HG03469 (cell line): ENCODE measurements at regions not wholly inside any gene's neighbourhood (a gene's known extent, or its start where the extent isn't known, plus 50 kb on each side); places are given as distances from the start of the nearest gene placed in this dataset.
"Not testable (repeated sequence)": the region's sequence is repeated elsewhere in the genome, so short reads cannot be mapped to it uniquely, and the experiment has no call there.

Experiments used
- ATAC-seq: cut with Tn5 transposase; IDR thresholded peaks from one replicate; pipeline ENCODE4 v1.9.1; 2021; ENCODE audit warnings: mild to moderate bottlenecking, moderate library complexity, moderate number of reproducible peaks; ENCODE audit not compliant: unreplicated experiment

DNA sequence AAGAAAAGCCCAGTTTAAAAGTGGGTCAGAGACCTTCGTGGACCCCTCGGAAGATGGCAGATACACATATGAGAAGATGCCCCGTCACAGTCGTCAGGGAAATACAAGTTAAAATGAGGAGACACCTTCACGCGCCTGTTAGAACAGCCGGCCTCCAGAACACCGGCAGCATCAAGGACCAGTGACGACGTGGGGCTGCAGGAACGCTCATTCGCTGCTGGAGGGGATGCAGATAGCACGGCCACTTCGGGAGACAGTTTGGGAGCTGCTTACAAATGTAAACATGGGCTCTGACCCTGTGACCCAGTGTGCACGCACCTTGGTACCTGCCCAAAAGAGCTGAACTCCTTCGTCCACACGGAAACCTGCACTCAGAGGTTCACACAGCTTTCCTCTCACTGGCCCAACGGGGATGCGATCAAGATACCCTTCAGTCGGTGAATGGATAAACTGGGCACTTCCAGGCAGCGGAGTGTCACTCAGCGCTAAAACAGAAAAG is 83.7 kb upstream of the CTDP1 start:
- no peak for ATAC-seq

DNA sequence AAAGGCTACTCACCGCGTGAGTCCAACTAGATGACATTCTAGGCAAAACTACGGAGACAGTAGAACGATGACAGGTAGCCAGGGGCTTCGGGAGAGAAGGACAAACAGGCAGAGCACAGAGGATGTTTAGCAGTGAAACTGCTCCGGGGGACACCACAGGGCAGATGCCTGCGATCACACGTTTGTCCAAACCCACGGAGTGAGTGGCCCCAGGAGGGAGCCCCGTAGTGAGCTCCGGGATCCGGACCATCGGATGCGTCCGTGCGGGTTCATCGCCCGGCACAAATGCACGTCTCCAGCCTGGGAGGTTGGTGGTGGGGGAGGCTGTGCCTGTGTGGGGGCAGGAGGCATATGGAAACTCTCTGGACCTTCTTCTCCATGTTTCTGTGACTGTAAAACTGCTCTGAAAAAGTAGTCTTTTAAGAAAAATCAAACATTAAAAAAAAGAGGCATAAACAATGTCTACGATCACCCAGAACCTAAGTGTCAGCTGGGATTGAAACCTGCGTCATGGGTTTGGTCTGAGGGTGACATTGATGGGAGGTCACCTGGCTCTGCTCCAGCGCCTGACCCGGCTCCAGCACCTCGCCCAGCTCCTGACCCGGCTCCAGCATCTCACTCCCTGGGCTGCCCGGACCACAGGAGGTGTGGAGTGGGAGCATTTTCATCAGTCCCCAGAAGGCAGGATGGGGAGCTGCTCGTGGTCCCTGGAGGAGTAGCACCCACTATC is 83.0 kb upstream of the CTDP1 start:
- no peak for ATAC-seq

DNA sequence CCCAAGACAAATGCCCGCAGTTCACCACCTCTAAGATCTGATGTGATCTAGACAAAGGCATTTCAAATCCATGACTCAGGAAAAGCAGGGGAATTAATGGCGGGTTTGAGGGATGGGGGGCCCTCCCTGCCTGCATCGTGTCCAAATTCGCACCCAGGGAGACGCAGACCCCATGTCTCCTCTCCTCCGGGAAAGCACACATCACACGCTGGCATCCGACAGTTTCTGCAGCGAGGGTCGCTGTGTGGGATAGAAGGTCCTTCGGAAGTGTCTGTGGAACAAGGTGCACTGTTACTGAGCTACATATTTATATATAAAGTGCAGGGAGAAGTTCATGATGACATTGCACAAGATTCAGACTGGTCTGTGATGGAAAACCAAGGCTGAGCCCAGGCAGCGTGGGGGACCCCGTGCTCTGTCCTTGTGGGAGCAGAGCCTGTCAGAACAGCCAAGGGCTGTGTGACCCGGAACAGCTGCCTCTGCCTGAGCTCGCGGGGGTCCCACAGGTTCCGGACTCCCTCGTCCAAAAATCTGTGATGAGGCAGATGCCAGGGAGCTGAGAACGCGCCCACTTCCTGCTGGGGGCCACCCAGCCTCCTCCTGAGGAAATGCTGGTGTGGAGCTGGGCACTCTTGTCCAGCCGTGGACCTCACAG is 82.3 kb upstream of the CTDP1 start:
- no peak for ATAC-seq

DNA sequence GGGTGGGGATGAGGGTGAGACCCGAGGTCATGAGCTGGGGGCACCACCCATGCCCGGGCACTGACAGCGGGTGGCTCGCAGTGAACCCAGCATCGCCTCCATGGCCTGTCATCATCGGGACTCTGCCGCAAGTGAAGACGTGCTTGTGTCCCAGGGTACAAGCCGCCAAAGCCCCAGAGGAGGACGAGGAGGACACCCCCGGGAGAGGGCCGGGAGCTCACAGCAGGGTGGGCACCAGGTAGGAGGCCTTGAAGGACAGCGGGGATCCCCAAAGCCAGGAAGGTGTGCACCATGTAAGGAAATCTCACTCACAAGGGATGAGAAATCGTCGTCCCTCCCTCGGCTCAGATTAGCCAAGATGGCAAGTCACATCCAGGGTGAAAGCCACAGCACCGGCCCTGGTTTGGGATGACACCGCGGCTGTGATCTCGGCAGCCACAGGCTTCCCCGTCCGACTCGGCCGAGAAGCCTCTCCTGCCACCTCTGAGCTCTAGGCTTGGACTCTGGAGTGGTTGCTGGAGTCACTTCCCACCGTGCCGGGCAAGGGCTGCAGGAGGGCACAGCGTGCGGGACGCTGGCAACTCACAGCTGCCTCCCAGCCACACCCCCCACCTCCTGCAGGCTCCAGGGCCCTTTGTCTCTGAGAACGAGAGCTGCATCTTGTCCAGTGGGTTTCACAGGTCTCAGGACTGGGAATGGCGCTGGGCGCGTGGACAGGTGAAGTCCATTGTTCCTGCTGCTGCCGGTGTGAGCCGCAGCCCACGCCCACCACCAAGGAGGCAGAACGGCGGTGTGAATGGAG is 81.6 kb upstream of the CTDP1 start:
- no peak for ATAC-seq

DNA sequence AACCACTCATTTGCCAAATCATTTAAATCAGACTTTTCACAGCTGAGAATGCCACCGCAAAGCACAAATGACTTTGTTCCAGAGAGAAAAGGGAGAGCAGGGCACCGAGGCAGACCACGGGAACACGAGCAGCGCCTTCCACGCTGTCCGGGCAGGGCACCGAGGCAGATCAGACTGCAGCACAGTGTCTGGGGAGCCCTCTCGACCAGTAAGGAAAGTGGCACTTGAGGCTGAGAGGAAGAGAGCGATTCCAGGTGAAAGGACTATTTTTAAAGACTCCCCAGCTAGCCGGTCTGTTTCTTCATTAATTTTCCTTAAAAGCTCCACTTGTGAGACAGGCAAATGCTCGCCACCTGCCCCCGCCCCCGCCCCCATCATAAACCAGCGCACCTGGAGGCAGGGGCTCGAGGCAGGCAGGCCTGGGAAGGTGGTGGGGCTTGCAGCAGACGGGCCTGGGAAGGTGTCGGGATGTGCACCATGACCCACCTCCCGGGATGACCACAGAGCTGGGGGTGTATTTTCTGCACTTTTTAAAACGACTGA is 80.9 kb upstream of the CTDP1 start:
- no peak for ATAC-seq

DNA sequence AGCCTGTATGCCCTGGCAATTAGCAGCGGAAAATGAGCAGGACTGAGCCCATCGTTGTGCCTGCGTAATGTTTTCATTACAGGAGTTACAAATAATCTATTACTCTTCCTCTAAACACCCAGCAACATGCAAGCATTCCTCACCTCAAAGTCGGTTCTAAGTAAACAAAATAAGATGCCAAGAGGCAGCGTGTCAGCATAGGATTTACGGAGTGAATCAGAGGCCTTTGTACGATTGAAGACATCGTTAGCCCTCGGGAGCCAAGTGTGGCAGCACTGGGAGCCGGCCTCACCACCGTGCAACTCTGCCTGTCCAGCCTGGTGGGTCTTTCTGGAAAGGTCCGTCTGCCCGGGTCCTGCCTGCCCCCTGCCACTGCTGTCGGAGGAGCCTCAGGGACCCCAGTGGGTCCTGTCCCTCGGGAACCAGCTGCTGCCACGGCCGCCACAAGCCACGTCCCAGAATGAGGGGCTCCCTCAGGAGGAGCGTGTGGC is 80.1 kb upstream of the CTDP1 start:
- ATAC-seq: no peak

DNA sequence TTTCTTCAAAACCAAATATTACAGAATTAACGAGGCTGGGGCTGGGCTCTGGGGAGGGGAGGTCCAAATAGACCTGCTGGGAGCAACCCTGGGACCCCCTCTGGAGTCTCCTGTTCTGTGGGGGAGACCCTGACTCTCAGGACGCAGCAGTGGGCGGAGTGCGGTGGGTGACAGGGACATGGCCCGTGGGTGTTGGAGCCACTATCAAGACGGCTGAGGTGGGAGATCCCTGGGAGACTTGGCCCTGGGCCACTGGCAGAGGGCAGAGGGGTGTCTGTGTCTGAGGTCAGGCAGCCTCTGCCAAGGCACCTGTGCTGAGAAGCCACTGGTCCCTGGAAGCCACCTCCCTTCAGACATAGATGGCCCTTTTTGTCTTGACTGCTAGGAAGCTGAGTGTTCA is 79.5 kb upstream of the CTDP1 start:
- no peak for ATAC-seq

DNA sequence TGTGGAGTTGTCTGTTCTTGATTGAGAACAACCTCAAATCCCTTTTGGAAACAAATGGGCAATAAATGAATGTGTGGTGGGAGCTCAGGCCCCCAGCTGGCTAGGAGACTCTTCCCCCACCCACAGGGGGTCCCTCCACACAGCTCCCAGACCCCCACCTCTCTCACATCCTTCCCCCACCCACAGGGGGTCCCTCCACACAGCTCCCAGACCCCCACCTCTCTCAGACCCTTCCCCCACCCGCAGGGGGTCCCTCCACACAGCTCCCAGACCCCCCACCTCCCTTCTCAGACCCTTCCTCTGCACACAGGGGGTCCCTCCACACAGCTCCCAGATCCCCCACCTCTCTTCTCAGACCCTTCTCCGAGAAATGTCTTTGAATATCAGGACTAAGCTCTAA is 79.0 kb upstream of the CTDP1 start:
- ATAC-seq: no peak

DNA sequence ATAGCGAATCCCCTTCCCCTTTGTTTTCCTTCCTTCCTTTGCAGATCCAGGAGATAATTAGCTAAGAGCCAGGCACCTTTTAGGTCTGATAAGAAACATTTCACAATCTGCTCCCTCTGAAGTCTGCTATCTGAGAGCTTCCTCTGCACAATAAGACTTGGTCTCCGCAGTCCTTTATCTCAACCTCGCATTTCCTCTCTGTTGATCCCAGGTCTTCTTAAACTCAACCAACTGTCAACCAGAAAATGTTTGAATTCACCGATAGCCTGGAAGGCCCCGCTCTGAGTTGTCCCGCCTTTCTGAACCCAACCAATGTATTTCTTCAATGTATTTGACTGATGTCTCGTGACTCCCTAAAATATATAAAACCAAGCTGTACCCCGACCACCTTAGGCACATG is 78.4 kb upstream of the CTDP1 start:
- no peak for ATAC-seq

DNA sequence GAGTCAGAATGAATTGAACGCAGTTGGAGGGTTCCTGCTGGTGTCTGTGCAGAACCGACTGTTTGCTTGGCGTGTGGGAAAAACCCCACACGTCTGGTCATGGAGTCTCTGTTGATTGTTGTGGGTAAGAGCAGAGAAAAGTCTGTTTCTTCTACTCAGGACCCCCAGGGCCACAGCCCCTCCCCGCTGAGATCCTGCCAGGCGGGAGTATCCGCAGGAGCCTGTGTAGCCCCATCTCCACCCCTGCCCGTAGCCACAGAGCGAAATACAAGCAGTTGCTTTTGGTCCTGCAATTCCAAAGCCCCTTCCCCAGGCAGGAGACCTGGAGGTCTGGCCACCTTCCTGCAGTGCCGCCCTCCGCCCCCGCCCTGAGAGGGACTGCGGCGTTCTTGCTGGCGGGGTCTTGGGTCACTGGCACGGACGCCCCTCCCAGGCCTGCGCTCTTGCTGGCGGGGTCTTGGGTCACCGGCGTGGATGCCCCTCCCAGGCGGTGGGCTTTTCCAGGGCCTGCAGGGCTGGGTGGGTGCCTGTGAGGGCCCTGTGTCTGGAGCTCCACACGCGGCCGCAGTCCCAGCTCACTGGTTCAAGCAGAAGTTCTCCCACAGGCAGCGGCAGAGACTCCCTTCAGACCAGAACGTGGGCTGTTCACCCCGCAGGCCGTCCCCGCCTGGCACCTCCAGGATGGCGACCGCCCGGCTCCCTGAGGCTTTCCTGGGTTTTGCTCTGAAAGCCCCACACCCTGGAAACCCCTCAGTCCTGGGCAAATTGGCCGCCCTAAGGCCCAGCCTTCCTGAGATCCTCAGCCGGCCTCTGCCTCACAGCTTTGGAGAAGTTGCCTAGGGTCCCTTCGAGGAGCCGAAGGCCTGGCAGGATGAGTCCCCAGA is 76.0 kb upstream of the CTDP1 start:
- no peak for ATAC-seq

DNA sequence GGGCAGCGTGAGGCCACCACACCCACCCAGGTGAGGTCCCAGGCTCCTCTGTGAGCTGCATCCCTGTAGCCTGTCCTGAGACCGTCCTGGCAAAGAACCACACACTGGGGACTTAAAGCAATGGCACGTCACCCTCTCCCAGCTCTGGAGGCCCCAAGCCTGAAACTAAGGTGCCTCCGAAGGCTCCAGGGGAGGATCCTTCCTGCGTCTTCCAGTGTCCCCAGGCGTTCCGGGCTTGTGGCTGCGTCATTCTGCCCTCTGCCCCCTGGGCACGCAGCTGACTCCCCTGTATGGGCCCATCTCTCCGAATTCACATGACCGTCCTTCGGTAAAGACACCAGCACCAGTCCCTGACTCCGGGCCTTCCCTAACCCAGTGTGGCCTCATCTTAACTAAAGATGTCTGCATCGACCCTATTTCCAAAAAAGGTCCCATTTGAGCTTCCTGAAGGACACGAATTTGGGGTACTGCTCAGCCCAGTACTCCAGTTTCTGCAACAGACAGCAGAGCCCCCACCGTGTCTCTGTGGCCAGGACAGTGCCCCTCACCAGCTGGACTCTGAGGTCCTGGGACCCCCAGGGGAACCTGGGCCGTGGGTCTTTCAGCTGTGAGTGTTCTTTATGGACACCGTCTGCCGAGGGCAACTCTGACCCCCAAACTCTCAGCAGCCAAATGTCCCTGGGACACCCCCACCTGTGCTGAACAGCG is 75.2 kb upstream of the CTDP1 start:
- no peak for ATAC-seq

DNA sequence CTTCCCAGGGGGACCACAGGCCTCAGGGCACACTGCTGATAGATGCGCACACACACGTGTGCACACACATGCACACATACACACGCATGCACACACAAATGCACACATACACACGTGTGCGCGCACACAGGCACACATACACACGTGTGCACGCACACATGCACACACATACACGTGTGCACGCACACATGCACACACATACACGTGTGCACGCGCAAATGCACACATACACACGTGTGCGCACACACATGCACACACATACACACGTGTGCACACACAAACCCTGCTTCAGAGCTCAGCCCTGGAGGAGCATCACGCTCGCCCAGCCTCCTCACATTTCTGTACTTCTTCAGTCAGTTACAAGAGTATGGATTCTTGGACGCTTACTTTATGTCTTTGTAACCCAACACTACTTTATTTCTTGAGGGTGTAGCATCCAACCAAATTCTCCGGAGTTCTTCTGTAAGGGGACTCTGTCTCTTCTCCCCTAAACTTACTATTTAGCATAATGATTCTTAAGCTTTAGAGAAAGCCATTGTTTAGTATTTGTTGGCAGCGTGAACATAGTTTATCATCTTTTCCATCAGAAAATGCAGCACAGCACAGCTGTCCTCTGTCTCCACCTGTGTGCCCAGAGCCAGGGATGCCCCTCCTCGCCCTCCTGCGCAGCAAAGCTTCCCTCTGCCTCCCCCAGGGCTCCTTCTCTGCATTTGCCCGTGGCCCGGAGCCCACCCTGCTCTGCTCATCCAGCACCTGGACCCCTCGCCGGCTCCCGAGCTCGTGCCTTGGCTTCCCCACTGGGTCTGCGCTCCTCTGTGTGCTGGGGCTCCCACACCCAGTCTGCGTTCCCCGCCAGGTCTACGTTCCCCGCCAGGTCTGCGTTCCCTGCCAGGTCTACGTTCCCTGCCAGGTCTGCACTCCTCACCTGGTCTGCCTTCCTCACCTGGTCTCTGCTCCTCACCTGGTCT is 74.4 kb upstream of the CTDP1 start:
- ATAC-seq: no peak

DNA sequence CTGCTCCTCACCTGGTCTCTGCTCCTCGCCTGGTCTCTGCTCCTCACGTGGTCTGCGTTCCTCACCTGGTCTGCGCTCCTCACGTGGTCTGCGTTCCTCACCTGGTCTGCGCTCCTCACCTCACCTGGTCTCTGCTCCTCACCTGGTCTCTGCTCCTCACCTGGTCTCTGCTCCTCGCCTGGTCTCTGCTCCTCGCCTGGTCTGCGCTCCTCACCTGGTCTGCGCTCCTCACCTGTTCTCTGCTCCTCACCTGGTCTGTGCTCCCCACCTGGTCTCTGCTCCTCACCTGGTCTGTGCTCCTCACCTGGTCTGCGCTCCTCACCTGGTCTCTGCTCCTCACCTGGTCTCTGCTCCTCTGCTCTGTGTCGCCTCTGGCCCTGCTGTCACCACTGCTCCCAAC is 73.5 kb upstream of the CTDP1 start:
- ATAC-seq: not testable (repeated sequence)

DNA sequence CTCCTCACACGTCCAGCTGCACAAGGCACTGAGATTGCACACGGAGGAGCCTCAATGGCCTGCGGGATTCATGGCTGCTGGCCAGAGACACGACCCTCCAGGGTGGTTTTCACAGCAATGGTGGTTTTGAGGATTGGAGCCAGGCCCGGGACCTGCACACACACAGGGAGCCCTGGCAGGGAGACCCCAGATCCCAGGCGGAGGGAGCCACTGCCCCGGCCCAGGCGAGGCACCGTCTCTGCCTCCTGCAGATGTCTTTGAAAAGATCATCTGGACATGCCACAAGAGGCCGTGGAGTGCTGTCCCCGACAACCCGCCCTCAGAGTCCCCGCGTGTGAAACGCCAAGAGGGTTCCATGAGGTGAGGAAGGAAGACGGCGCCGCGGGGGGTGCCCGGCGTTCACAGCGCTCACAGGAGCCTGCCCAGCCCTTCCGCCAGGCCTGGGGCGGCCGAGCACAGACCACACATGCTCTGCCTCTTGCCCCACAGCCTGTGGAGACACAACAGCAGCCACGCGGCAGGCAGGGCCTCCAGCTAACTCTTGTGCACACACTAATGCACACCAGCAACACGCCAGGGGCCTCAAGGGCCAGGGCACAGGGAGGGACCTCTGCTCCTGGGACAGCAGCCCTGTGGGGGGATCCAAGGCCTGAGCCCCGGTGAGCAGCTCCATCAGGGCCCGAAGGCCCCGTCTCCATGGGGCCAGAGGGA is 72.8 kb upstream of the CTDP1 start:
- no peak for ATAC-seq

DNA sequence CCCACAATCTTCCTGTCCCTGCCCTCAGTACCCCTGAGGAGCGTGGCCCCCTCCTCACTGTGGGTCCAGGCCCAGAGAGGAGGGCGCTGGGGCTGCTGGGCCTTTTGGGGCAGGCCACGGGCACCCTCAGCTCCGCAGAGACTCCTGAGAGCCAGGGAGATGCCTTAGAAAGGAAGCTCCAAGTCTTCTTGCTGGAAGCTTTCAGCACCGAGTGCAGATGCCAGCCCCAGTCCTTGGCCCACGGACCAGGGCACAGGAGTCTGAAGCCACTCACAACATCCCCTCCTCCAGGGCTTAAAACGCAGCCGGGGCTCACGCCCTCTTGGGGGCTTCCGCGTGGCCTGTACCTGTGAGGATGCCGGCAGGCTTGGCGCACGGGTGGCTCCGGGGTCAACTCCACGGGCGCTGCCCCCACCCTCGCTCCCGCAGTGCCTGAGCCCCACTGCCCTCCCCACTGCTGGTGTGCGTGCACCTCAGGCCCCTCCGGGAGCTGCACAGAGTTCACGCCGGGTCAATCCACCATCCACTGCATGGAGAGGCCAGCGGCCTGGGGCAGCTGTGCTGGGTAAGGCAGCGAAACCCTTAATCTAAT is 72.1 kb upstream of the CTDP1 start:
- no peak for ATAC-seq

DNA sequence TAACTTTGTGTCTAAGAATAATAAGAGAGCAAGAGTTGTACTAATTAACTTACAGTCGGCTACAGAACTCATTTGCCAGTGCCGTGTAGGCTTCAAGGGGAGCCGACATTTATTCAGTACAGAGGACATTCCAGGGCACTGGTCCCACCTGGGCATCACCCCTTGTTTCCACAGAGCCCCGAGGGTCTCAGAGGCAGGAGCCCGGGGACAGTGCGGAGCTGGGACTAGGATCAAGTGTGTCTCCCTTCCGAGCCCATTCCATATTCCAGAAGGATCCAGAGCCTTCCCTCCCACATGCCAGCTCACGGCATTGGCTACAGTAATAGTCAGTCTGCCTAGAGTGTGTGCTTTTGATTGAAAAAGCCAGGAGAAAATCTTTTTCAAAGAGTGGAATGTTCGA is 71.5 kb upstream of the CTDP1 start:
- ATAC-seq: no peak

DNA sequence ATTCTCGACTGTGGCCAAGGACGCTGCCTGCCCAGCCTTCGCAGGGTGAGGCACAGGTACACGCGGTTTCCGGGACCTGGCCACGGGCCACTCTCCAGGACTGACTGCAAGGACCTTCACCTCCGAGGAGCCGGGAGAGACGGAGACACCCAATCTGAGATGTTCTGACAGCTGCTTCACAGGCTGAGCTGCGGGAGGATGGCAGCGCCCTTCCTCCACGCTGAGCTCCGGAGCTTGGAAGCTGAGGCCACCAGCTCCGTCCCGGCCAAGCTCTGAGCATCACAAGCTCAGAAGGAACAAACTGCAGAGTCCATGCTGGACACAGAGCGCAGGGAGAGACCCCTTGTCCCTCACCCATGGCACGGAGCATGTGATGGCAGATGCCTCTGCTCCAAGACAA is 71.1 kb upstream of the CTDP1 start:
- ATAC-seq: no peak
